Breast epithelium (tissue), 4 donors: ENCODE measurements at regions not wholly inside any gene's neighbourhood (a gene's known extent, or its start where the extent isn't known, plus 50 kb on each side); places are given as distances from the start of the nearest gene placed in this dataset.

Source experiments
- DNase-seq, 2 donors: peaks; one replicate each; pipeline ENCODE4 v3.0.0-alpha.2; 2019; ENCODE audit warnings: low spot score in 2 of 2
- H3K27ac ChIP-seq, 2 donors: fragments of 200-600 bp; sonication (generic) in 1 of 2; one replicate each; pipeline ENCODE4 v1.5.1; 2016 to 2019; ENCODE audit warnings: mild to moderate bottlenecking in 1 of 2
- H3K27me3 ChIP-seq, 2 donors: fragments of 200-600 bp; sonication (generic) in 1 of 2; one replicate each; pipeline versions ENCODE4 v1.5.1 to v1.6.0; 2017 to 2019; ENCODE audit warnings: control low read depth in 1 of 2, mild to moderate bottlenecking in 1 of 2
- H3K36me3 ChIP-seq: fragments of 200-600 bp; one replicate; pipeline ENCODE4 v1.5.1; 2019
- H3K4me1 ChIP-seq, 2 donors: fragments of 200-600 bp; sonication (generic); one replicate each; pipeline ENCODE4 v1.5.1; 2016 to 2019; ENCODE audit warnings: control low read depth in 1 of 2
- H3K4me3 ChIP-seq, 3 donors: fragments of 200-600 bp; sonication (generic); 1 replicate in 2 of 3; 2 replicates in 1 of 3; pipeline ENCODE4 v1.5.1; 2016 to 2019; ENCODE audit warnings: mild to moderate bottlenecking in 3 of 3, moderate library complexity in 2 of 3
- H3K9me3 ChIP-seq, 2 donors: fragments of 200-600 bp; sonication (generic) in 1 of 2; one replicate each; pipeline ENCODE4 v1.5.1; 2016 to 2019; ENCODE audit warnings: control low read depth in 1 of 2
- CTCF ChIP-seq, 3 donors: fragments of 450-650 bp; IDR thresholded peaks; one replicate each; pipeline ENCODE4 v1.5.1; 2016 to 2017; ENCODE audit warnings: antibody characterized with exemption in 3 of 3, mild to moderate bottlenecking in 3 of 3, moderate library complexity in 3 of 3
- POLR2A ChIP-seq: fragments of 450-650 bp; IDR thresholded peaks from one replicate; pipeline ENCODE4 v1.6.1; 2016; ENCODE audit warnings: antibody characterized with exemption, mild to moderate bottlenecking, moderate library complexity
- POLR2AphosphoS5 ChIP-seq, 3 donors: sonication (generic); formaldehyde crosslinking; IDR thresholded peaks; one replicate each; pipeline ENCODE4 v1.6.1; 2017; ENCODE audit warnings: antibody characterized with exemption in 3 of 3
- intact Hi-C: fragments of 100-400 bp; cut with DNase I; formaldehyde crosslinking; loops from one replicate; pipeline ENCODE4 v1.15.1; 2023; ENCODE audit warnings: low total_unique reads

GRCh38 chr12:46531059-46531785, 158.6 kb upstream of the SLC38A2 start:
- H3K27me3 ChIP-seq, result no peaks in the 10 kb centered on the region
- no peak overlapping the region for H3K27ac ChIP-seq

GRCh38 chr12:46530373-46531056, 157.9 kb upstream of the SLC38A2 start:
- Histone ChIP-seq H3K27ac (no peak overlapping the region), H3K36me3 (no peaks in the 10 kb centered on the region), H3K4me3 (no peak overlapping the region), H3K9me3 (no peaks in the 10 kb centered on the region), H3K4me1 (no peaks in the 10 kb centered on the region), H3K27me3 (no peaks in the 10 kb centered on the region)
- DNase-seq, result no peak
- intact Hi-C loops, result no loop called here
- no peak for TF ChIP-seq CTCF (IDR thresholded peaks at IDR 0.05)
- TF ChIP-seq POLR2A, result no peak
- TF ChIP-seq POLR2AphosphoS5 (IDR thresholded peaks at IDR 0.05), result no peak

More at GRCh38 chr12:46531059-46531785, 158.6 kb upstream of the SLC38A2 start:
- TF ChIP-seq POLR2AphosphoS5 (IDR thresholded peaks at IDR 0.05) (no peak), CTCF (IDR thresholded peaks at IDR 0.05) (no peak), POLR2A (no peak)
- no peak for DNase-seq
- H3K4me1 ChIP-seq, result no peaks in the 10 kb centered on the region
- H3K4me3 ChIP-seq, result no peak overlapping the region
- no peaks in the 10 kb centered on the region for H3K9me3 ChIP-seq
- no peaks in the 10 kb centered on the region for H3K36me3 ChIP-seq
- intact Hi-C loops, result no loop called here

- intact Hi-C loops, result no loop called here
- no peaks in the 10 kb centered on the region for H3K36me3 ChIP-seq
- H3K4me3 ChIP-seq, result no peak overlapping the region
- no peak overlapping the region for H3K27ac ChIP-seq
- H3K27me3 ChIP-seq, result no peaks in the 10 kb centered on the region
- DNase-seq, result no peak
- H3K9me3 ChIP-seq, result no peaks in the 10 kb centered on the region
- H3K4me1 ChIP-seq, result no peaks in the 10 kb centered on the region
- no peak for TF ChIP-seq POLR2A
- TF ChIP-seq POLR2AphosphoS5 (IDR thresholded peaks at IDR 0.05), result no peak
- TF ChIP-seq CTCF (IDR thresholded peaks at IDR 0.05), result no peak
Observed at GRCh38 chr12:46526233-46526632, 153.7 kb upstream of the SLC38A2 start.

GRCh38 chr12:46524778-46525177, 152.2 kb upstream of the SLC38A2 start:
- H3K9me3 ChIP-seq, result no peaks in the 10 kb centered on the region
- no peaks in the 10 kb centered on the region for H3K4me1 ChIP-seq
- TF ChIP-seq POLR2AphosphoS5 (IDR thresholded peaks at IDR 0.05) (peak in 2 of 3 donors; percentile 19 to 78), POLR2A (no peak)
- no peak overlapping the region for H3K4me3 ChIP-seq
- peak in 1 of 2 donors; percentile 49 for DNase-seq
- intact Hi-C loops, result no loop called here
- peak overlapping the region in 1 of 2 donors; percentile 66 for H3K27ac ChIP-seq
- no peaks in the 10 kb centered on the region for H3K27me3 ChIP-seq
- H3K36me3 ChIP-seq, result no peaks in the 10 kb centered on the region

GRCh38 chr12:46523863-46524770, 151.5 kb upstream of the SLC38A2 start:
- no peaks in the 10 kb centered on the region for H3K36me3 ChIP-seq
- TF ChIP-seq POLR2AphosphoS5 (IDR thresholded peaks at IDR 0.05), result no peak
- TF ChIP-seq CTCF (IDR thresholded peaks at IDR 0.05), result no peak
- no peak for TF ChIP-seq POLR2A
- no peak overlapping the region for H3K4me3 ChIP-seq
- no peaks in the 10 kb centered on the region for H3K27me3 ChIP-seq
- H3K4me1 ChIP-seq, result no peaks in the 10 kb centered on the region
- no peak for DNase-seq
- H3K9me3 ChIP-seq, result no peaks in the 10 kb centered on the region
- H3K27ac ChIP-seq, result peak overlapping the region in 1 of 2 donors; percentile 66
- intact Hi-C loops, result no loop called here
